ENCODE measurements at regions not wholly inside any gene's neighbourhood (a gene's known extent, or its start where the extent isn't known, plus 50 kb on each side); places are given as distances from the start of the nearest gene placed in this dataset.

- TF ChIP-seq EZH2 (IDR thresholded peaks at IDR 0.05) = no peak
- no peak for TF ChIP-seq POLR2AphosphoS5 (IDR thresholded peaks at IDR 0.05; ENCODE audit: borderline replicate concordance, low read depth, low read length)
Observed at GRCh38 chr1:50326026-50326425, 97.2 kb downstream of the DMRTA2 start.

Measured in SK-N-MC (cell line).